NCI-H345 (cell line): ENCODE measurements at regions not wholly inside any gene's neighbourhood (a gene's known extent, or its start where the extent isn't known, plus 50 kb on each side); places are given as distances from the start of the nearest gene placed in this dataset.

ENCODE experiments used
- DNase-seq: peaks from one replicate; lab custom pipeline; 2025; lab: John Stamatoyannopoulos, UW

- no peak for DNase-seq
These were observed 368.0 kb downstream of the MFSD1 start for GRCh38 chr3:159169828-159170227.

- no peak for DNase-seq
These were observed 368.7 kb downstream of the MFSD1 start for GRCh38 chr3:159170436-159171003.

GRCh38 chr3:159171333-159171732 lies 369.5 kb downstream of the MFSD1 start:
- no peak for DNase-seq

GRCh38 chr3:159172473-159172872 lies 370.6 kb downstream of the MFSD1 start:
- no peak for DNase-seq

GRCh38 chr3:159174715-159175692 lies 373.1 kb downstream of the MFSD1 start:
- DNase-seq, result no peak

- DNase-seq, result no peak
These were observed 376.5 kb downstream of the MFSD1 start for GRCh38 chr3:159178209-159178897.

GRCh38 chr3:159182961-159183360 lies 381.1 kb downstream of the MFSD1 start:
- DNase-seq, result no peak

GRCh38 chr3:159185443-159186050 lies 383.7 kb downstream of the MFSD1 start:
- DNase-seq, result no peak

- no peak for DNase-seq
These were observed 384.7 kb downstream of the MFSD1 start for GRCh38 chr3:159186581-159186980.

- no peak for DNase-seq
These were observed 385.4 kb downstream of the MFSD1 start for GRCh38 chr3:159187232-159187631.

- DNase-seq, result no peak
These were observed 385.9 kb downstream of the MFSD1 start for GRCh38 chr3:159187706-159188105.

GRCh38 chr3:159189994-159190669 lies 388.3 kb downstream of the MFSD1 start:
- no peak for DNase-seq

GRCh38 chr3:159191447-159191846 lies 389.6 kb downstream of the MFSD1 start:
- no peak for DNase-seq

- no peak for DNase-seq
These were observed 394.5 kb downstream of the MFSD1 start for GRCh38 chr3:159196359-159196758.

- no peak for DNase-seq
These were observed 398.3 kb downstream of the MFSD1 start for GRCh38 chr3:159200176-159200575.

GRCh38 chr3:159208050-159208449 lies 406.2 kb downstream of the MFSD1 start:
- DNase-seq, result no peak

GRCh38 chr3:159209459-159209858 lies 407.6 kb downstream of the MFSD1 start:
- DNase-seq, result no peak

GRCh38 chr3:159210336-159210735 lies 408.5 kb downstream of the MFSD1 start:
- DNase-seq, result no peak

- no peak for DNase-seq
These were observed 414.5 kb downstream of the MFSD1 start for GRCh38 chr3:159216311-159216710.

- DNase-seq, result no peak
These were observed 417.4 kb downstream of the MFSD1 start for GRCh38 chr3:159219231-159219630.

- DNase-seq, result no peak
These were observed 419.5 kb downstream of the MFSD1 start for GRCh38 chr3:159221335-159221734.
